MCF 10A (cell line): ENCODE measurements at regions not wholly inside any gene's neighbourhood (a gene's known extent, or its start where the extent isn't known, plus 50 kb on each side); places are given as distances from the start of the nearest gene placed in this dataset.

Experiments
- BruUV-seq: library from RNA; stranded (reverse); fragments of 400-500 nt; replicated peaks from 2 replicates; lab custom pipeline; 2021; lab: Mats Ljungman, UMichigan
- CTCF ChIA-PET: fragments of 300-600 bp; sonication (Branson Sonifier 250); formaldehyde crosslinking; extraction: SDS; loops from one replicate; lab custom pipeline; 2021; ENCODE audit warnings: antibody characterized with exemption, inconsistent platforms; lab: Yijun Ruan, JAX
- POLR2A ChIA-PET: fragments of 300-600, 350-650 bp; sonication (Branson Sonifier 250); formaldehyde crosslinking; extraction: SDS; loops from one replicate; lab custom pipeline; 2020; ENCODE audit warnings: antibody characterized with exemption, inconsistent platforms; lab: Yijun Ruan, JAX
- DNase-seq: peaks from one replicate; pipeline ENCODE4 v3.0.0-alpha.2; 2018; ENCODE audit not compliant: unreplicated experiment
- H3K27ac Mint-ChIP-seq: one replicate; pipeline ENCODE4 v1.8.0; 2022; ENCODE audit warnings: mild to moderate bottlenecking, low read depth, mixed read lengths; ENCODE audit not compliant: unreplicated experiment
- H3K27me3 Mint-ChIP-seq: one replicate; pipeline ENCODE4 v1.8.0; 2022; ENCODE audit warnings: mixed read lengths; ENCODE audit not compliant: insufficient read depth, unreplicated experiment
- H3K36me3 Mint-ChIP-seq: one replicate; pipeline ENCODE4 v1.8.0; 2022; ENCODE audit warnings: mild to moderate bottlenecking, moderate library complexity, mixed read lengths; ENCODE audit not compliant: insufficient read depth, unreplicated experiment
- H3K4me1 Mint-ChIP-seq: one replicate; pipeline ENCODE4 v1.8.0; 2022; ENCODE audit warnings: mixed read lengths; ENCODE audit not compliant: insufficient read depth, unreplicated experiment
- H3K4me3 Mint-ChIP-seq: one replicate; pipeline ENCODE4 v1.8.0; 2022; ENCODE audit warnings: mild to moderate bottlenecking, moderate library complexity, mixed read lengths; ENCODE audit not compliant: unreplicated experiment
- H3K9me3 Mint-ChIP-seq: one replicate; pipeline ENCODE4 v1.8.0; 2022; ENCODE audit warnings: mixed read lengths; ENCODE audit not compliant: unreplicated experiment
- intact Hi-C: fragments of 100-400 bp; cut with micrococcal nuclease; formaldehyde crosslinking; loops from 2 replicates; pipeline ENCODE4 v1.14.1; 2022
- TF ChIP-seq, protein P1 (sequence below): fragments of 200-600 bp; IDR thresholded peaks from one replicate; pipeline ENCODE4 v1.8.0; 2022; ENCODE audit warnings: antibody characterized with exemption, mild to moderate bottlenecking; ENCODE audit not compliant: unreplicated experiment

GRCh38 chr1:73577206-73577605 is 620.8 kb downstream of the LRRIQ3 start:
- H3K36me3 Mint-ChIP-seq: no peaks in the 10 kb centered on the region
- H3K4me1 Mint-ChIP-seq: no peaks in the 10 kb centered on the region
- DNase-seq: no peak
- ChIA-PET POLR2A (no interaction called here), CTCF (interaction anchor here (0.6 kb wide), 1 partner anchor 624 kb away, joined by 5 read pairs; no protein-coding TSS in a partner anchor)
- no TSS peak for BruUV-seq
- intact Hi-C loops: no loop called here
- no peak overlapping the region for H3K27ac Mint-ChIP-seq
- no peaks in the 10 kb centered on the region for H3K27me3 Mint-ChIP-seq
- H3K9me3 Mint-ChIP-seq: no peaks in the 10 kb centered on the region
- TF ChIP-seq, protein P1, sequence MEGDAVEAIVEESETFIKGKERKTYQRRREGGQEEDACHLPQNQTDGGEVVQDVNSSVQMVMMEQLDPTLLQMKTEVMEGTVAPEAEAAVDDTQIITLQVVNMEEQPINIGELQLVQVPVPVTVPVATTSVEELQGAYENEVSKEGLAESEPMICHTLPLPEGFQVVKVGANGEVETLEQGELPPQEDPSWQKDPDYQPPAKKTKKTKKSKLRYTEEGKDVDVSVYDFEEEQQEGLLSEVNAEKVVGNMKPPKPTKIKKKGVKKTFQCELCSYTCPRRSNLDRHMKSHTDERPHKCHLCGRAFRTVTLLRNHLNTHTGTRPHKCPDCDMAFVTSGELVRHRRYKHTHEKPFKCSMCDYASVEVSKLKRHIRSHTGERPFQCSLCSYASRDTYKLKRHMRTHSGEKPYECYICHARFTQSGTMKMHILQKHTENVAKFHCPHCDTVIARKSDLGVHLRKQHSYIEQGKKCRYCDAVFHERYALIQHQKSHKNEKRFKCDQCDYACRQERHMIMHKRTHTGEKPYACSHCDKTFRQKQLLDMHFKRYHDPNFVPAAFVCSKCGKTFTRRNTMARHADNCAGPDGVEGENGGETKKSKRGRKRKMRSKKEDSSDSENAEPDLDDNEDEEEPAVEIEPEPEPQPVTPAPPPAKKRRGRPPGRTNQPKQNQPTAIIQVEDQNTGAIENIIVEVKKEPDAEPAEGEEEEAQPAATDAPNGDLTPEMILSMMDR: no peak
- H3K4me3 Mint-ChIP-seq: no peak overlapping the region

DNA sequence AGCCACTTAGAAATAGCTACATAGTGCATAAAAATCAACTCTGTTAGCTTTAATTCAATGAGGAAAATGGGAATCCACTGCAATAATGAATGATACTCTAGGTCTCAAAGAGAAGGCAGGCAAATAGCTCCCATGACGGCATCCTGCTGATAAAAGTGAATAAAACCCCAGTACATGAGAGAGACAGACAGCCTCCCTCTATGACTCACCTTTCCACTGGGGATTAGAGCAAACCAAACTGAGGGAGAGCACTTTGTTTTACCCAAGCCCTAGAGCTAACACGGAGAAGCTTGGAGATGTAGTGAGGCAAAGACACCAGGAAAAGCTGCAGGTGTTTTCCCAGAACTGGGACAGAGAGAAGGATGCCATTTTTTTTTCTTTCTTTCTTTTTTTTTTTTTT is 621.9 kb downstream of the LRRIQ3 start:
- BruUV-seq: no TSS peak
- Mint-ChIP-seq H3K27me3 (no peaks in the 10 kb centered on the region), H3K4me3 (no peak overlapping the region), H3K9me3 (no peaks in the 10 kb centered on the region), H3K36me3 (no peaks in the 10 kb centered on the region), H3K4me1 (no peaks in the 10 kb centered on the region), H3K27ac (no peak overlapping the region)
- POLR2A ChIA-PET: no interaction called here
- intact Hi-C loops: no loop called here
- TF ChIP-seq, protein P1: no peak
- CTCF ChIA-PET: interaction anchor here (0.9 kb wide), 1 partner anchor 98 kb away, joined by 4 read pairs; no protein-coding TSS in a partner anchor
- DNase-seq: peak; percentile 18

GRCh38 chr1:73564294-73564693 is 633.7 kb downstream of the LRRIQ3 start:
- BruUV-seq: no TSS peak
- H3K9me3 Mint-ChIP-seq: peaks cover 9% of the 10 kb centered on the region
- no peaks in the 10 kb centered on the region for H3K36me3 Mint-ChIP-seq
- ChIA-PET POLR2A (interaction anchor here (0.7 kb wide), 1 partner anchor 683 kb away, joined by 3 read pairs; no protein-coding TSS in a partner anchor), CTCF (interaction anchor here (0.6 kb wide), 1 partner anchor 128 kb away, joined by 3 read pairs; no protein-coding TSS in a partner anchor)
- no peaks in the 10 kb centered on the region for H3K4me1 Mint-ChIP-seq
- no peak for DNase-seq
- no peaks in the 10 kb centered on the region for H3K27me3 Mint-ChIP-seq
- TF ChIP-seq, protein P1: no peak
- no peak overlapping the region for H3K4me3 Mint-ChIP-seq
- H3K27ac Mint-ChIP-seq: no peak overlapping the region
- intact Hi-C loops: no loop called here

DNA sequence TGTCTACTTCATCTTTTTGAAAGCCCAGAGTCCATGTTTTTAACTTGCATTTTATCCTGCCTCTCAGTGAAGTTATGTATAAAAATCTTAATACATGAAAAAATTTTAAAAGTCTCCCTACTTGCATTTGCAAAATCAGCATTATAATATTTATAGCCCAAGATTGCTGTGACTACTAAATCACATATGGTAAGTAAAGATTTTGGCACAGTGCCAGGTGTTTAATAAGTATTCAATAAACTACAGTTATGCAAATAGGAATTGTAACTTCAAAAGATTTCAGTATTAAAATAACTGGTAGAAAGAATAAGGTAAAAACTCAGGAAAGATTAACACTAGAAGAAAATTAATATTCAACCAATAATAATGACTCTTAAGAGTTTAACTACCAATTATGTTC is 641.7 kb downstream of the LRRIQ3 start:
- ChIA-PET CTCF (no interaction called here), POLR2A (no interaction called here)

More for the DNA sequence above, 641.7 kb downstream of the LRRIQ3 start:
- Mint-ChIP-seq H3K36me3 (no peaks in the 10 kb centered on the region), H3K4me1 (no peaks in the 10 kb centered on the region), H3K27ac (no peak overlapping the region), H3K9me3 (peaks cover 18% of the 10 kb centered on the region), H3K4me3 (no peak overlapping the region), H3K27me3 (no peaks in the 10 kb centered on the region)
- TF ChIP-seq, protein P1: no peak
- intact Hi-C loops: no loop called here
- BruUV-seq: no TSS peak
- no peak for DNase-seq
